SK-N-SH treated with all-trans-retinoic acid at 6 μM for 48 hours (cell line): ENCODE measurements at regions not wholly inside any gene's neighbourhood (a gene's known extent, or its start where the extent isn't known, plus 50 kb on each side); places are given as distances from the start of the nearest gene placed in this dataset.

Experiments
- ATAC-seq: fragments of 200-7000 bp; cut with Tn5 transposase; 3 replicates; pipeline ENCODE4 v1.9.1; 2020; ENCODE audit warnings: mild to moderate bottlenecking, moderate library complexity
- ARNTL ChIP-seq: fragments of 450-650 bp; formaldehyde crosslinking; IDR thresholded peaks from 2 replicates; pipeline ENCODE4 v1.5.0; 2020; ENCODE audit warnings: low read depth, mild to moderate bottlenecking, moderate library complexity, borderline replicate concordance
- BACH2 ChIP-seq: fragments of 250-450 bp; sonication (Bioruptor Pico); IDR thresholded peaks from 2 replicates; pipeline ENCODE4 v1.9.0; 2021; ENCODE audit warnings: mild to moderate bottlenecking, borderline replicate concordance
- CREB5 ChIP-seq: fragments of 250-450 bp; sonication (Bioruptor Pico); IDR thresholded peaks from 2 replicates; pipeline ENCODE4 v1.5.1; 2020; ENCODE audit warnings: low read depth, mild to moderate bottlenecking, moderate library complexity
- CSDC2 ChIP-seq: fragments of 250-450 bp; sonication (Bioruptor Pico); IDR thresholded peaks from 2 replicates; pipeline ENCODE4 v1.5.0; 2020; ENCODE audit warnings: mild to moderate bottlenecking, moderate library complexity
- ESRRG ChIP-seq: fragments of 250-450 bp; sonication (Bioruptor Pico); IDR thresholded peaks from 2 replicates; pipeline ENCODE4 v1.6.1; 2021; ENCODE audit warnings: mild to moderate bottlenecking
- GLIS3 ChIP-seq: fragments of 250-450 bp; sonication (Bioruptor Pico); IDR thresholded peaks from 2 replicates; pipeline ENCODE4 v1.5.0; 2020; ENCODE audit warnings: mild to moderate bottlenecking, moderate library complexity
- ISL1 ChIP-seq: fragments of 250-450 bp; sonication (Bioruptor Pico); IDR thresholded peaks from 2 replicates; pipeline ENCODE4 v2.1.2; 2022; ENCODE audit warnings: mild to moderate bottlenecking, moderate library complexity
- PPARA ChIP-seq: fragments of 250-450 bp; sonication (Bioruptor Pico); IDR thresholded peaks from 2 replicates; pipeline ENCODE4 v1.5.0; 2020; ENCODE audit warnings: mild to moderate bottlenecking, borderline replicate concordance
- RARB ChIP-seq: fragments of 250-450 bp; sonication (Bioruptor Pico); IDR thresholded peaks from 2 replicates; pipeline ENCODE4 v1.8.0; 2021; ENCODE audit warnings: mild to moderate bottlenecking, moderate library complexity
- TCF4 ChIP-seq: fragments of 250-450 bp; sonication (Bioruptor Pico); IDR thresholded peaks from 2 replicates; pipeline ENCODE4 v1.8.0; 2021; ENCODE audit warnings: mild to moderate bottlenecking, moderate library complexity, borderline replicate concordance
- TOX ChIP-seq: fragments of 250-450 bp; sonication (Bioruptor Pico); IDR thresholded peaks from 2 replicates; pipeline ENCODE4 v1.8.0; 2021; ENCODE audit warnings: mild to moderate bottlenecking, moderate library complexity, borderline replicate concordance
- ZC3H10 ChIP-seq: fragments of 250-450 bp; sonication (Bioruptor Pico); IDR thresholded peaks from 2 replicates; pipeline ENCODE4 v1.5.1; 2021; ENCODE audit warnings: mild to moderate bottlenecking, moderate library complexity
- ZFP3 ChIP-seq: fragments of 250-450 bp; sonication (Bioruptor Pico); IDR thresholded peaks from 2 replicates; pipeline ENCODE4 v1.5.0; 2020; ENCODE audit warnings: mild to moderate bottlenecking, moderate library complexity
- ZNF565 ChIP-seq: fragments of 450-650 bp; formaldehyde crosslinking; conservative IDR thresholded peaks from 2 replicates; pipeline ENCODE4 v1.5.0; 2020; ENCODE audit warnings: low read depth, mild to moderate bottlenecking, moderate library complexity
- ZNF8 ChIP-seq: fragments of 450-650 bp; formaldehyde crosslinking; IDR thresholded peaks from 2 replicates; pipeline ENCODE4 v1.5.0; 2020; ENCODE audit warnings: mild to moderate bottlenecking, moderate library complexity
- TF ChIP-seq, protein P1 (sequence below): fragments of 250-450 bp; sonication (Bioruptor Pico); IDR thresholded peaks from 2 replicates; pipeline ENCODE4 v1.8.0; 2021; ENCODE audit warnings: low read depth, mild to moderate bottlenecking, moderate library complexity, borderline replicate concordance
- TF ChIP-seq, protein P2 (sequence below): fragments of 250-450 bp; sonication (Bioruptor Pico); IDR thresholded peaks from 2 replicates; pipeline ENCODE4 v1.5.1; 2021; ENCODE audit warnings: mild to moderate bottlenecking, moderate library complexity
- TF ChIP-seq, protein P3 (sequence below): fragments of 250-450 bp; sonication (Bioruptor Pico); IDR thresholded peaks from 2 replicates; pipeline ENCODE4 v1.5.0; 2020; ENCODE audit warnings: mild to moderate bottlenecking, moderate library complexity
- TF ChIP-seq, protein P4 (sequence below): fragments of 250-450 bp; sonication (Bioruptor Pico); IDR thresholded peaks from 2 replicates; pipeline ENCODE4 v1.8.0; 2020; ENCODE audit warnings: mild to moderate bottlenecking, moderate library complexity, borderline replicate concordance

GRCh38 chrX:69362354-69362753 is 141.8 kb upstream of the NALF2 start (continued):
- TF ChIP-seq, protein P1, sequence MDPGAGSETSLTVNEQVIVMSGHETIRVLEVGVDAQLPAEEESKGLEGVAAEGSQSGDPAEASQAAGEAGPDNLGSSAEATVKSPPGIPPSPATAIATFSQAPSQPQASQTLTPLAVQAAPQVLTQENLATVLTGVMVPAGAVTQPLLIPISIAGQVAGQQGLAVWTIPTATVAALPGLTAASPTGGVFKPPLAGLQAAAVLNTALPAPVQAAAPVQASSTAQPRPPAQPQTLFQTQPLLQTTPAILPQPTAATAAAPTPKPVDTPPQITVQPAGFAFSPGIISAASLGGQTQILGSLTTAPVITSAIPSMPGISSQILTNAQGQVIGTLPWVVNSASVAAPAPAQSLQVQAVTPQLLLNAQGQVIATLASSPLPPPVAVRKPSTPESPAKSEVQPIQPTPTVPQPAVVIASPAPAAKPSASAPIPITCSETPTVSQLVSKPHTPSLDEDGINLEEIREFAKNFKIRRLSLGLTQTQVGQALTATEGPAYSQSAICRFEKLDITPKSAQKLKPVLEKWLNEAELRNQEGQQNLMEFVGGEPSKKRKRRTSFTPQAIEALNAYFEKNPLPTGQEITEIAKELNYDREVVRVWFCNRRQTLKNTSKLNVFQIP (CRISPR knock-in tag), result no peak
- TF ChIP-seq, protein P2, sequence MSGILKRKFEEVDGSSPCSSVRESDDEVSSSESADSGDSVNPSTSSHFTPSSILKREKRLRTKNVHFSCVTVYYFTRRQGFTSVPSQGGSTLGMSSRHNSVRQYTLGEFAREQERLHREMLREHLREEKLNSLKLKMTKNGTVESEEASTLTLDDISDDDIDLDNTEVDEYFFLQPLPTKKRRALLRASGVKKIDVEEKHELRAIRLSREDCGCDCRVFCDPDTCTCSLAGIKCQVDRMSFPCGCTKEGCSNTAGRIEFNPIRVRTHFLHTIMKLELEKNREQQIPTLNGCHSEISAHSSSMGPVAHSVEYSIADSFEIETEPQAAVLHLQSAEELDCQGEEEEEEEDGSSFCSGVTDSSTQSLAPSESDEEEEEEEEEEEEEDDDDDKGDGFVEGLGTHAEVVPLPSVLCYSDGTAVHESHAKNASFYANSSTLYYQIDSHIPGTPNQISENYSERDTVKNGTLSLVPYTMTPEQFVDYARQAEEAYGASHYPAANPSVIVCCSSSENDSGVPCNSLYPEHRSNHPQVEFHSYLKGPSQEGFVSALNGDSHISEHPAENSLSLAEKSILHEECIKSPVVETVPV (CRISPR knock-in tag), result no peak
- TF ChIP-seq GLIS3 (no peak), CREB5 (CRISPR knock-in tag) (no peak), TCF4 (CRISPR knock-in tag) (no peak), ZNF565 (CRISPR knock-in tag) (no peak), TOX (CRISPR knock-in tag) (no peak)

- no peak for TF ChIP-seq PPARA (CRISPR knock-in tag)
- TF ChIP-seq, protein P3, sequence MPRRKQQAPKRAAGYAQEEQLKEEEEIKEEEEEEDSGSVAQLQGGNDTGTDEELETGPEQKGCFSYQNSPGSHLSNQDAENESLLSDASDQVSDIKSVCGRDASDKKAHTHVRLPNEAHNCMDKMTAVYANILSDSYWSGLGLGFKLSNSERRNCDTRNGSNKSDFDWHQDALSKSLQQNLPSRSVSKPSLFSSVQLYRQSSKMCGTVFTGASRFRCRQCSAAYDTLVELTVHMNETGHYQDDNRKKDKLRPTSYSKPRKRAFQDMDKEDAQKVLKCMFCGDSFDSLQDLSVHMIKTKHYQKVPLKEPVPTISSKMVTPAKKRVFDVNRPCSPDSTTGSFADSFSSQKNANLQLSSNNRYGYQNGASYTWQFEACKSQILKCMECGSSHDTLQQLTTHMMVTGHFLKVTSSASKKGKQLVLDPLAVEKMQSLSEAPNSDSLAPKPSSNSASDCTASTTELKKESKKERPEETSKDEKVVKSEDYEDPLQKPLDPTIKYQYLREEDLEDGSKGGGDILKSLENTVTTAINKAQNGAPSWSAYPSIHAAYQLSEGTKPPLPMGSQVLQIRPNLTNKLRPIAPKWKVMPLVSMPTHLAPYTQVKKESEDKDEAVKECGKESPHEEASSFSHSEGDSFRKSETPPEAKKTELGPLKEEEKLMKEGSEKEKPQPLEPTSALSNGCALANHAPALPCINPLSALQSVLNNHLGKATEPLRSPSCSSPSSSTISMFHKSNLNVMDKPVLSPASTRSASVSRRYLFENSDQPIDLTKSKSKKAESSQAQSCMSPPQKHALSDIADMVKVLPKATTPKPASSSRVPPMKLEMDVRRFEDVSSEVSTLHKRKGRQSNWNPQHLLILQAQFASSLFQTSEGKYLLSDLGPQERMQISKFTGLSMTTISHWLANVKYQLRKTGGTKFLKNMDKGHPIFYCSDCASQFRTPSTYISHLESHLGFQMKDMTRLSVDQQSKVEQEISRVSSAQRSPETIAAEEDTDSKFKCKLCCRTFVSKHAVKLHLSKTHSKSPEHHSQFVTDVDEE, result no peak
- TF ChIP-seq ZC3H10 (CRISPR knock-in tag), result no peak
- TF ChIP-seq TOX (CRISPR knock-in tag), result no peak
- ATAC-seq, result peak; percentile 53
Observed at GRCh38 chrX:69361311-69361845, 142.7 kb upstream of the NALF2 start.

DNA sequence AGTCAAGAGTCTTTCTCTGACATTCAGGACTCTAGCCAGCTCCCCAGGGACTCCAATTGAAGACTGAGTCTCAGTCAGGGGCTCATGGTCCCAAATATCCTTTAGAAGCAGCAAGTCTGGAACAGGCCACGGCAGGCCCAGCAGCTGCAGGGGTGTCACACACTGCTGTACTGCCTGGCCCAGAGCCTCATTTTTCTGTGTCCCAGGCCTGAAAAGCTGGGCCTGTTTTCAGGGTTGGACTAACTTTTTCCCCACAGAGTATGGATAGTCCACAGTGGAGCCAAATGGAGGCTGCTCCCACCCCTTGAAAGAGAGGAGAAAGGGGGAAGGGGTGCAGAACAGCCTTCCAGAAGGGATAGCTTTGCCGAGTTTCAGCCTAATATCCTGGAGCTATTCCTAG is 146.8 kb upstream of the NALF2 start:
- TF ChIP-seq CSDC2 (CRISPR knock-in tag), result no peak
- TF ChIP-seq PPARA (CRISPR knock-in tag), result no peak
- no peak for TF ChIP-seq ISL1
- no peak for TF ChIP-seq RARB (CRISPR knock-in tag)
- TF ChIP-seq, protein P4, sequence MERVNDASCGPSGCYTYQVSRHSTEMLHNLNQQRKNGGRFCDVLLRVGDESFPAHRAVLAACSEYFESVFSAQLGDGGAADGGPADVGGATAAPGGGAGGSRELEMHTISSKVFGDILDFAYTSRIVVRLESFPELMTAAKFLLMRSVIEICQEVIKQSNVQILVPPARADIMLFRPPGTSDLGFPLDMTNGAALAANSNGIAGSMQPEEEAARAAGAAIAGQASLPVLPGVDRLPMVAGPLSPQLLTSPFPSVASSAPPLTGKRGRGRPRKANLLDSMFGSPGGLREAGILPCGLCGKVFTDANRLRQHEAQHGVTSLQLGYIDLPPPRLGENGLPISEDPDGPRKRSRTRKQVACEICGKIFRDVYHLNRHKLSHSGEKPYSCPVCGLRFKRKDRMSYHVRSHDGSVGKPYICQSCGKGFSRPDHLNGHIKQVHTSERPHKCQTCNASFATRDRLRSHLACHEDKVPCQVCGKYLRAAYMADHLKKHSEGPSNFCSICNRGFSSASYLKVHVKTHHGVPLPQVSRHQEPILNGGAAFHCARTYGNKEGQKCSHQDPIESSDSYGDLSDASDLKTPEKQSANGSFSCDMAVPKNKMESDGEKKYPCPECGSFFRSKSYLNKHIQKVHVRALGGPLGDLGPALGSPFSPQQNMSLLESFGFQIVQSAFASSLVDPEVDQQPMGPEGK (CRISPR knock-in tag), result no peak
- TF ChIP-seq TCF4 (CRISPR knock-in tag), result no peak
- no peak for TF ChIP-seq BACH2 (CRISPR knock-in tag)
- TF ChIP-seq ZNF8 (CRISPR knock-in tag), result no peak
- ATAC-seq, result no peak

DNA sequence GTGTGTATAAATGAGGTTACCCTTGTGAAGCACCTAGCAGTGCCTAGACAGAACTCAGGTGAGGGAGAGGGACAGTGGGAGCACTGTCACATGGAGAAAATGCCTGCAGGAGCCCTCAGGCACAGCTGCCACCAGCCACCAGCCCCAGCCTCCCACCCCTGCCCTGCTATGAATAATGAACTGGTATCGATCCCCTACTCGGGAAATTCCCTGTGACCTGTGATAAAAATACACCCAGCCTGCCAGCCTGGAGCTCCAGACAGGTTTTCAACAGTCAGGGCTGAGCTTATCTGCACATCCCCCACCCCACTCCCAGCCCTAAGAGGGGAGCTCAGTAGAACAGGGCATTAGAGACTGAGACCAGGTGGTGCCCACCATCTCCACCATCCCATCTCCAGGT is 159.6 kb upstream of the PJA1 start:
- TF ChIP-seq ZFP3 (CRISPR knock-in tag), result no peak
- no peak for TF ChIP-seq ARNTL (CRISPR knock-in tag)
- no peak for TF ChIP-seq ESRRG
- TF ChIP-seq, protein P3, result no peak
- TF ChIP-seq, all 23 proteins: peak for 0
- no peak for ATAC-seq
